NCI-H2227 (cell line): ENCODE measurements at regions not wholly inside any gene's neighbourhood (a gene's known extent, or its start where the extent isn't known, plus 50 kb on each side); places are given as distances from the start of the nearest gene placed in this dataset.

Experiments
- DNase-seq: peaks from one replicate; lab custom pipeline; 2025; ENCODE audit not compliant: unreplicated experiment; lab: John Stamatoyannopoulos, UW

GRCh38 chr20:21653628-21654027 lies 51.8 kb upstream of the PAX1 start:
- DNase-seq: no peak

GRCh38 chr20:21643417-21643816 lies 62.0 kb upstream of the PAX1 start:
- DNase-seq: no peak

DNA sequence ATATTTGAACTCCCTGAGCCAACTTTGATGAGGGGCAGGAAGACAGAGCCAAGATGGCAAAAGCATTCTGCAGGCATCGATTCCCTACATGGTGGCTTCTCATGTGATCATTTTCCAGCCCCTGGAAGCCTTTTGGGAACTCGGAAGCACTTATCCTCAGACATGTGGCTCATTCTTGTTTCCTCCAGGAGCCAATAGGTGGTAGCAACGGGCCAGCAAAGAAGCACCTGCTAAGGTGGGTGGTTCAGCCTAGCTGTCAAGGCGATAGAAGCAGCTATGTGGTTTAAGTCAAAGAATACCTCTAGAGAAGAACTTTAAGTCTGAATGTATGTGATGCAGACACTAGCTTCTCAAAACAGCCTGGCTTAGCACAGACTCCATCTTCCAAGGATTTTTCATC lies 64.9 kb upstream of the PAX1 start:
- no peak for DNase-seq

DNA sequence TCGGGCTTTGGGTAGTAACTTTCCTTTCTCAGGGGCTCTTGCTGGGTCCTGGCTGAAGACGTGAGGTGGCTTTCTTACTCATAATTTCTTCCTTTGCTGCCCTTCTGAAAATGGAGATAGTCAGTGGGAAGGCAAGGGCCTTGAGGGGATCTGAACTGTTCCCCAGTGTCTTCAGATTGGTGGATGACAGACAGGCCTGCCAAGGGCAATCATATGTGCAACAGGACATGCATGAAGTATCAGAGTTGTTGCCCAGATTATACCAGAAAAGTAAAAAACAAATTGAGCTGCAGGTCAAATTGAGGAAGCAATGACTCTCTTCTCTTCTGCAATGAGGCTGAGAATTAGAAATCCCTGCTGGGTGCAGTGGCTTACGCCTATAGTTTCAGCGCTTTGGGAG lies 71.6 kb upstream of the PAX1 start:
- DNase-seq: no peak

DNA sequence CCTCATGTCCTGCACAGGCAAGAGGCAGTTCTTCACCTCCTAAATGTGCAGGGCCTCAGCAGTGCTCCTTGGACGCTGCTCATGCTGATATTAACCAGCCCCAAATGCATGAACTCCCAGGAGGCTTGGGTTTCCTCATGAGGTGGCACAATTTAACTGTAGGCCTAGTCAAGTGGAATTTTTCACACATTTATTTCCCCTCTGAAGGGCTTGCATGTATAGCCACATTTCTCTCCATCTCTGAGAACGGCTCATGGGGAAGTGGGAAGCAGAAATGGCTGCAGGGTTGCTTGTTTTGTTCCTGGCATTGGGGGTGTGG lies 72.8 kb upstream of the PAX1 start:
- DNase-seq: no peak

- no peak for DNase-seq
Measured at GRCh38 chr20:21632031-21632734, 73.3 kb upstream of the PAX1 start.

DNA sequence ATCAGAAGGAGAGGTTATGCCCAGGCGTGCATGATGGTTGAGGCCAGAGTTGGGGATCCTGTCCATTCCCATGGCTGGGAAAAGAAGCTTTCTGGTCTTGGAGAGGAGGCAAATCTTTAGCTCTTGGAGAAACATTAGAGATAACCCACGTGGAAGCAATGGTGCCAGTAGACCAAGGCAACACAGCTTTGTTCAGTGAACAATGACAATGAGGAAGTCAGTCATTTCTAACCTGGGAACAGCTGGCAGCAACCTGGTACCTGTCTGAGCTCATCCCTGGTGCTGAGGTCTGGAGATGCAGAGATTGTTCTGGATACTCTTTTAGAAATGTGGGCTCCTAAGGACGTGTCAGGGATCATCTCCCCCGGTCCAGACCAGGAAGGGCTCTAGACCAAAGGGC lies 76.7 kb upstream of the PAX1 start:
- no peak for DNase-seq

GRCh38 chr20:21623781-21624094 lies 81.7 kb upstream of the PAX1 start:
- no peak for DNase-seq

- DNase-seq: no peak
Measured at GRCh38 chr20:21623074-21623780, 82.2 kb upstream of the PAX1 start.

GRCh38 chr20:21622097-21622857 lies 83.2 kb upstream of the PAX1 start:
- no peak for DNase-seq

DNA sequence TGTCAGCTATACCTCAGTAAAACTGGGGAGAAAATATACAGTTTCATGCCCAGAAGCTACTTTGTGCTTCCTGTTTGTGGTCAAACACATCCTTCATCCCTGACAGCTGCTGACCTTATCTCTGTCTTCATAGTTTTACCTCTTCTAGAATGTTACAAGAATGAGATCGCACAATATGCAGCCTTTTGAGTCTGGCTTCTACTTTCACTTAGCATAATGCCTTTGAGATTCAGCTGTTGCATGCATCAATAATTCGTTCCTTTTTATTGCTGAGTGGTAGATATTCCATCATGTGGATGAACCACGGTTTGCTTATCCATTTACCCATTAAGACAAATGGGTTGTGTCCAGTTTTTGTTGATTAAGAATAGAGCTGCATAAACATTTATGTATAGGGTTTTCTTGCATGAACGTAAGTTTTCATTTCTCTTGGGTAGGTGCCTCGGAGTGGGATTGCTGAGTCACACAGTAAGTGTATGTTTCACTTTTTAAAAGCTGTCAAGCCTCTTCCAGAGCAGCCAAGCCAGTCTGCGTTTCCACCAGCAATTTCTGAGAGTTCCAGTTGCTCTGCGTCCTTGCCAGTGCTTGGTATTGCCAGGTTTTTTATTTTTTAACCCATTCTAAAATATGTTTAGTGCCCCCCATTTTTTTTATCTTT lies 86.6 kb upstream of the PAX1 start:
- DNase-seq: no peak

DNA sequence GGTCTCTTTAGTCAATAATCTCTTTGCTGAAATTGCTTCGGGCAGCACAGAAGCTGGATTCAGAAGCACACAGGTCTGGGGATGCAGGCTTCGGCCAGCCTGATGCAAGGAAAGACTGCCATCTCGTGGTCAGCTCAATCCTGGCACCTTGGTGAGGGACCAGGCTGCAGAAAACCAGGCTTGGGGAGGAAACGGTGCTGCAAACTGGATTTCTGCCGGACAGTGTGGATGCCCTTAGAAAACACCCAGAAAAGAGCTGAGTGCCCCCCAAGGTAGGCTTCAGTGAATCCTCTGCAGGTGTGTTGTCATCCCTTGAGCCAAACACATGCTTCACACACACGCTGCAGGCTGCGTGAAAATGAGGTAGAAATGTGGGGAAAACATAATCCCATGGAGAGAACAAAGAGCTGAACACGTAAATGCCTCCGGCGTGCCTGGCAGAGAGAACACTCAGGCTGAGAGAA lies 89.8 kb upstream of the PAX1 start:
- peak; percentile 61 for DNase-seq

GRCh38 chr20:21614980-21615379 lies 90.5 kb upstream of the PAX1 start:
- no peak for DNase-seq

DNA sequence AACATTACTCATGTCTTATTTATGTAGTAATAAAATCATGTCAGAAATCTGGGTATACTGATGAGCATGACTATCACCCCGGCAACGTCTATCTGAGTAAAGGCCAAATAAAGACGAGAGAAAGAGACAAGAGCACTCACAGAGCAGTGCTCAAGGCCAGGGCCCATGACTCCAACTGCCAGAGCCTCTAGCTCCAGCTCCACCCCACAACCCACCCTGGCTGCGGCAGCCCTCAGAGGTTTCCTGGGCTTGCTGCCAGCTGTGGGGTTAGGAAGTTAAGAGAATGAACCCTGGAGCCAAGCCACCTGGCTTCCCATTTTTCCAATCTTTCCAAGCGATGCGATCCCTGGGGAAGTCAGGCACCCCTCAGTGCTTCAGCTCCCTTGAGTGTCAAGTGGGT lies 92.0 kb upstream of the PAX1 start:
- no peak for DNase-seq

GRCh38 chr20:21609981-21610380 lies 95.5 kb upstream of the PAX1 start:
- DNase-seq: no peak

DNA sequence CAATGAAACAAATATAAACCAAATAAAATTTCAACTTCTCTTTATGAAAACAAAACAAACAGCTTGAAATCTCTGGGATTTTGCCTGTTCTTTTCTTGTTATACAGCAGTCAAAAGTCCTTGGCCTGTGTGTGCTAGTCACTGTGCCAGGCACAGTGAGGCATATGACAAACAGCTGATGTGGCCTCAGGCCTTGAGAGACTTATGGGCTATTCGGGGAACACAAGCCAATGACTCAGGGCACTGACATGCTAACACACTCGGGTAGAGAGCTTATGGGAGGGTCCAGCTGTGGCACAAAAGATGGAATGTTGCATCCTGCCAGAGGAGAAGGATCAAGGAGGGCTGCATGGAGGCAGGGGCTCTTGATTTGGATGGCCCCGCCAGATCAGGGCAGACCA lies 95.4 kb upstream of the NKX2-2 start:
- no peak for DNase-seq

DNA sequence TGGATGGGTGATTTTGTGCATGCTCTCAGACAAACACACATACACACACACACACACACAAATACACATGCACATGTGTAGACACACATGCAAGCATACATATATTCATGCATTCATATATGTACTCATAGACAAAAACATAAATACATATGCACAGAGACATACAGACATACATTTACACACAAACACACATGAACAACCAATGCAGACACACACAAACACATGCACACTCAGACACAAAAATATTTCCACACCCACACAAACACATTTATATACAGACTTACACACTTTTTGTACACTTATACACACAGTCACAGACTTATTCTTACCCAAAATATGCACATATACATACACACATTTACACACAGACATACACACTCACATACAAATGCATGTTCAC lies 94.9 kb upstream of the NKX2-2 start:
- DNase-seq: no peak

GRCh38 chr20:21607971-21608725 lies 94.3 kb upstream of the NKX2-2 start:
- DNase-seq: no peak

DNA sequence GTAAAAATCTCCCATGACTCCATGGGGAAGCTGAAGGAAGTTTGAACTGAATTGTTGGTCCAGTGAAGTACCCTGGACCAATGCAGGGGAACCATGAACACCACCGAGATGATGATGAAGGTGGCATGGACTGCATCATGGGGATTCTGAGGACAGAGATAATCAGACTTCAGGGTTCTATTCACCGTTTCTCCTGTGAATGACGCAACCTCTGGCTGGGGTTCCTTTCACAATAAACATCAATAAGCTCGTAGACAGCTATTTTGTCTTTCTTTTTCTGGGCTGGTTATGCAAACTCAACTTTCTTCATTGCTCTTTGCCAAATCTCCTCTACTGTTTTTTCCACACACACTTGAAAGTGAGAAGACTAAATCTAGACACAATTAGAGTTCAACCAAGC lies 87.9 kb upstream of the NKX2-2 start:
- DNase-seq: no peak

- DNase-seq: no peak
Measured at GRCh38 chr20:21586682-21587081, 72.8 kb upstream of the NKX2-2 start.

DNA sequence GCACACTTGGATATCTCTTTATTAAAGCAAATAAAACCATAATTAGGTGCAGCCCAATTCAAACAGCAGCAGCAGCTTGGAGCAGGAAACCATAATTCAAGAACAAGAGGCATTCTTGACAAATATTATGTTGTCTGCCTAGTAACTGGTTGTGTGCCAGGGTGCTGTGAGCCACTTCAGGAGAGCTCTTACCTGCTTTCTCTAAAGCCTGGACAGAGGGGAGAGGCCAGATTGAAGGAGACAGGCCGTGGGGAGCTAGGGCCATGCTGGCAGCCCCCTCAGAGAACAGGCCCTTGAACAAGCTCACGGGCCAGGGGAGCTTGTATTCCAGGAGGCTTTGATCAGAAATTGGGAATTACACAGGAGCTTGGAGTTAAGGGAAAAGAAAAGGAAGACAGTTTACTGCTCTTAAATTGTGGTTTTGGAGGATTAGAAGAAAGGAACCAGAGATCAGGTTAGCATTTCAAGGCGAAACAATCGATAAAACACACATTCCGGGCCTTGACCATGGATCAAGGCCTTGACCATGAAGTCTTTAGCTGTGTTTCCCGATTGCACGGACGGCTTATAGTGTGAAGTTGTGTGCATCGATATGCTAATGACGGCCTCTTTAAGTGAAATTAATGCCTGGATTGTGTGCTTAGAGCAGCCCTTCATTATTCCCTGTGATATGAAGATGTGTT lies 69.8 kb upstream of the NKX2-2 start:
- DNase-seq: no peak
